ENCODE measurements at regions not wholly inside any gene's neighbourhood (a gene's known extent, or its start where the extent isn't known, plus 50 kb on each side); places are given as distances from the start of the nearest gene placed in this dataset.

DNA sequence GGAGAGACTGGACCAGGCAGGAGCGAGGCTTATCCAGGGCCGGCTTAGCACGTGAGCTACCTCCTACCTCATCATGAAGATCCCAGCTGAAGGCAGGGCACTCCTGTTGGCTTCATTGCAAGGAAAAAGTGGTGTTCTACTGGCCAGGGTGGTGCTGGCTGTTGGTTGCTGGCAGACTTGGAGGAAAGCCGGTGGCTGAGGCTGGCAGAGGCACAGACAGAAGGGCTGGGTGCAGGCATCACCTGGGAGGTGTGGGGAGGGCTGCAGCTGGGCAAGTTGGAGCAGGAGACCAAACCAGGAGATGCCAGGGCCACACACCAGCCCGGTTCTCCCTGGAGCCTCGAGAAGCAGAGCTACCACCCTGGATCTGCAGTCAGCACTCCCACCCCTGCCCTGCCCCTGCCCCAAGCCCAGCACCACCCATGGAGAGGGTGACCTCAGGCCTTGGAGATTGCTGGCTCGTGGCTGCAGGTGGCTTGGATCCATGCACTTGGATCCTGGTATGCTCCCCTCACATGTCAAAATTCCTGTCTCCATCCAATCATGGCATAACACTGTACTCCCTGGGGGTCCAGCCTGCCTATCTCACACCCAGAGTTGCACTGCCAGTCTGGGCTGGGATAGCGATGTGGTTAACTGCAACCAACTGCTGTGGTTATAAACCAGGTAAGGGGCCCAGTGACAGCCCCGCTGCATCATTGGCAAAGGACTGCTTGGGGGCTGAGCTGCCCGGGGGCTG, 49.7 kb downstream of the GLI2 start:
- Mint-ChIP-seq H3K36me3 (ENCODE audit: low read depth) (peaks cover 1% of the 10 kb centered on the region), H3K27me3 (ENCODE audit: low read depth) (no peaks in the 10 kb centered on the region), H3K9me3 (ENCODE audit: low read depth) (no peaks in the 10 kb centered on the region), H3K4me1 (ENCODE audit: low read depth) (peaks cover 31% of the 10 kb centered on the region), H3K4me3 (ENCODE audit: unreplicated experiment) (no peak overlapping the region), H3K27ac (ENCODE audit: unreplicated experiment) (peak overlapping the region; percentile 17)
- TF ChIP-seq, protein P1, sequence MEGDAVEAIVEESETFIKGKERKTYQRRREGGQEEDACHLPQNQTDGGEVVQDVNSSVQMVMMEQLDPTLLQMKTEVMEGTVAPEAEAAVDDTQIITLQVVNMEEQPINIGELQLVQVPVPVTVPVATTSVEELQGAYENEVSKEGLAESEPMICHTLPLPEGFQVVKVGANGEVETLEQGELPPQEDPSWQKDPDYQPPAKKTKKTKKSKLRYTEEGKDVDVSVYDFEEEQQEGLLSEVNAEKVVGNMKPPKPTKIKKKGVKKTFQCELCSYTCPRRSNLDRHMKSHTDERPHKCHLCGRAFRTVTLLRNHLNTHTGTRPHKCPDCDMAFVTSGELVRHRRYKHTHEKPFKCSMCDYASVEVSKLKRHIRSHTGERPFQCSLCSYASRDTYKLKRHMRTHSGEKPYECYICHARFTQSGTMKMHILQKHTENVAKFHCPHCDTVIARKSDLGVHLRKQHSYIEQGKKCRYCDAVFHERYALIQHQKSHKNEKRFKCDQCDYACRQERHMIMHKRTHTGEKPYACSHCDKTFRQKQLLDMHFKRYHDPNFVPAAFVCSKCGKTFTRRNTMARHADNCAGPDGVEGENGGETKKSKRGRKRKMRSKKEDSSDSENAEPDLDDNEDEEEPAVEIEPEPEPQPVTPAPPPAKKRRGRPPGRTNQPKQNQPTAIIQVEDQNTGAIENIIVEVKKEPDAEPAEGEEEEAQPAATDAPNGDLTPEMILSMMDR (IDR thresholded peaks at IDR 0.05): no peak
- no peak for DNase-seq (ENCODE audit: low spot score)

DNA sequence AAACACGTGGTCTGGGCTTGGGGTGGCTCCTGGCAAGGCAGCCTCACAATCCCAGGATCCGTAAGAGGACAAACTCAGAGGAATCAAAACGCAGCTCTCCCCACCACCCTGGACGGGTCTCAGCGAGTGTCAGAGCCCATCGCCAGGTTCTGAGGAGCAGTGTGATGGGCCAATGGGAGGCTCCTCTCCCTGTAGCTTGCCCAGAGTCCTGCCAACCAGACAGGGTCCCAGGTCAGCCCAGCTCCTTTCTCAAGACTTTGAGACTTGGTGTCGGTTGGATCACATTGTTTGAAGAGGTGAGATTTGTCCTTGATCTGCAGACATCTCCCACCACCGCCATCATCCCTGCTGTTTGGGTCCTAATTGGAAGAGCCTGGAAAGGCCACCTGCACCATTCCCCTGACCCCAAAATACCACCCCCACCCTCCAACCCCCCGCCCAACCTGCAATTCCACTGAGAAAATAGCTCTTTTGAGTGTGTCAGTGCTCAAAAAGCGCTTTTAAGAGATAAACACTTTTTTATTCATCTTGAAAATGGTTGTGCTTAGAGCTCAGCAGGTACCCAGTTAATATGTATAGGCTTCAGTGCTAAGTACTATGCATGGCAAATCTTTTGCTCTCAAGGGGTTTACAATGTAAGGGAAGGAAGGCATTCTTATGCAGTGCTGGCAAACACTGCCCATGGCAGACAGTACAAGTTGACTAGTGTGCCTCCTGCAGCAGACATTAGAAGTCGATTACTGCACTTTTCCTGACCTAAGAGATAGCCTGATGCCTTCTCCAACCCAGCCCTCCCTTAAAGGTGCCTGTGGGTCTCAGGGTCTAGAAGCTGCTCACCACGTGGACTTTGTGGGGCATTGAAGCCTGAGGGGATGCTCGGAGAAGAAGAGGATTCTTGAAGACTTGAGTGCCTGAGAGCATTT, 50.6 kb downstream of the GLI2 start:
- TF ChIP-seq, protein P1 (IDR thresholded peaks at IDR 0.05): no peak
- H3K4me1 Mint-ChIP-seq (ENCODE audit: low read depth): peaks cover 31% of the 10 kb centered on the region
- H3K4me3 Mint-ChIP-seq (ENCODE audit: unreplicated experiment): no peak overlapping the region
- DNase-seq (ENCODE audit: low spot score): no peak
- H3K27ac Mint-ChIP-seq (ENCODE audit: unreplicated experiment): no peak overlapping the region
- H3K36me3 Mint-ChIP-seq (ENCODE audit: low read depth): peaks cover 1% of the 10 kb centered on the region
- no peaks in the 10 kb centered on the region for H3K27me3 Mint-ChIP-seq (ENCODE audit: low read depth)
- no peaks in the 10 kb centered on the region for H3K9me3 Mint-ChIP-seq (ENCODE audit: low read depth)

DNA sequence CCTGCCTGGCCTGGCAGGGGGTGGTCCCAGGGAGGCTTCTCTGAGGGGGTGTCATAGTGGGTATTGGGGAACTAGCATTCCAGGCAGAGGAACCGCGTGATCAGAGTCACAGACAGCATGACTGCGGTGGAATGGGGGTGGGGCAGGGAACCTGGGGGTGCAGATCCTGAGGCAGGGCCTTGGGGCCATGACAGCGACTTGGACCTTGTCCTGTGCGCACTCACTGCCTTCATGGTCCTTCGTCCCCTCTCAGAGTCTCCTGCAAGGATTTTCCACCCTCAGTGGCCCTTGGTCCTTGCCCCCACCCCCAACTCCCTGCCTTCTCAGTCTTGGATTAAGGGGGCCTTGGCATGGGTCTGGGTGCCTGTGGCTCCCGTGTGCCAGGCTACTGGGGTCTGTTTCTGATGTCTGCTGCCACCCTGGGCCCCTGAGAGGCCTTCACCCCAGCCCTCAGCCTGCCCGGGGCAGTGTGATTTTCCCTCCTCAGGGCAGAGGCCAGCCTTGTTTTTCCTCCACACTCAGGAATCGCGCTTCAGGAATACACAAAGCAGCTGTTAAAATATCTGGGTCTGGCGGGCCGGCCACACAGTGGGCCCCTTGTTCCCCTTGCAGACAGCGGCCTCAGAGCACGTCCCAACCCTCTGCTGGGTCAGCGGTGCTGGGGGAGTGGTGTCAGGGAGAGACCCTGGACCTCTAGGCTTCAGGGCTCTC, 51.6 kb downstream of the GLI2 start:
- peaks cover 1% of the 10 kb centered on the region for H3K36me3 Mint-ChIP-seq (ENCODE audit: low read depth)
- H3K27ac Mint-ChIP-seq (ENCODE audit: unreplicated experiment): no peak overlapping the region
- no peaks in the 10 kb centered on the region for H3K9me3 Mint-ChIP-seq (ENCODE audit: low read depth)
- H3K4me3 Mint-ChIP-seq (ENCODE audit: unreplicated experiment): no peak overlapping the region
- TF ChIP-seq, protein P1 (IDR thresholded peaks at IDR 0.05): no peak
- peaks cover 40% of the 10 kb centered on the region for H3K4me1 Mint-ChIP-seq (ENCODE audit: low read depth)
- no peak for DNase-seq (ENCODE audit: low spot score)
- no peaks in the 10 kb centered on the region for H3K27me3 Mint-ChIP-seq (ENCODE audit: low read depth)

DNA sequence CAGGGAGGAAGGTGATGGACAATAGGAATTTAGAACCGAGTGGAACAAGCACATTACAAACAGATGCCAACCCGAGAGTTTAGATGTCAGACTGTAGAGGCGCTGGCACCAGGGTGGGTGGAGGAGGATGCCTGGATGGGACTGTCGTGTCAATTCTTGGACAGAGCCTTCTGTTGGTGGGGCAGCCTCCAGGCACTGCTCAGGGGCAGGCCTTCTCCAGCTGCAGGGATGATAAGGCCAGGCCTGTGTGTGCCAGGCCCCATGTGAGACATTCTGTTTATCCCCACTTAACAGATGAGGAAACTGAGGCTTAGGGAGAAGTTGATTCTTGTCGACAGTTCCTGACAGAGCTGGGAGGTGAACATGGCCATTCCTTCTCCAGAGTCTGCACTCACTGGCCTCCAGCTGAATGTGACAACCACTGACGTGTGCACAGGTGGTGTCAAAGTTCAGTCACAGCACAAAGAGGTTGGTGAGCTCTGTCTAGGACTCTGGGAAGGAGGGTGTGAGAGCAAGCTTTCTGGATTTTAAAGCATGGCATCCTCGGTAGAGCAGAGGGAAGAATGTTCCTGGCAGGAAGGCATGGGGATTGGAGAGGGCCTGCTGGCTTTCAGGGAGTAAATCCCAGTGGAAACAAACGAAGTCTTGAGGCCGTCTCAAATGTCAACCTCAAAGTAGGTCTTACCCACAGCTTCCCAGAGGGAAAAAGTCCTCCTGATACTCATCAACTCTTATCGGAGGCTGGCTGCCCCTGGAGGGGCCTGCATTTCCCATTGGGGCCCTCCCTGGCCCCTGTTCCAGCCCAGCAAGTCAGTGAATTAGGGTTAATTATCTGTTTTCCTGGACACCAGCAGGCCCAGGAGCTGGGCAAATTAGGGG, 52.4 kb downstream of the GLI2 start:
- peaks cover 40% of the 10 kb centered on the region for H3K4me1 Mint-ChIP-seq (ENCODE audit: low read depth)

More for the DNA sequence above, 52.4 kb downstream of the GLI2 start:
- TF ChIP-seq, protein P1 (IDR thresholded peaks at IDR 0.05): no peak
- H3K9me3 Mint-ChIP-seq (ENCODE audit: low read depth): no peaks in the 10 kb centered on the region
- H3K36me3 Mint-ChIP-seq (ENCODE audit: low read depth): peaks cover 1% of the 10 kb centered on the region
- no peak overlapping the region for H3K4me3 Mint-ChIP-seq (ENCODE audit: unreplicated experiment)
- H3K27me3 Mint-ChIP-seq (ENCODE audit: low read depth): no peaks in the 10 kb centered on the region
- peak overlapping the region; percentile 69 for H3K27ac Mint-ChIP-seq (ENCODE audit: unreplicated experiment)
- no peak for DNase-seq (ENCODE audit: low spot score)
